AG09319 (cell line): ENCODE measurements at regions not wholly inside any gene's neighbourhood (a gene's known extent, or its start where the extent isn't known, plus 50 kb on each side); places are given as distances from the start of the nearest gene placed in this dataset.
A peak's percentile ranks its signal among the peaks of the same experiment; 100 is the strongest.

Experiments used
- DNase-seq: peaks from one replicate; pipeline ENCODE4 v3.0.0-alpha.2; 2010; ENCODE audit warnings: low read depth; ENCODE audit errors: extremely low read depth
- TF ChIP-seq, protein P1 (sequence below): IDR thresholded peaks from 2 replicates; pipeline ENCODE4 v1.5.1; 2011; ENCODE audit warnings: low read depth, mild to moderate bottlenecking, inconsistent platforms, low read length, moderate library complexity

DNA sequence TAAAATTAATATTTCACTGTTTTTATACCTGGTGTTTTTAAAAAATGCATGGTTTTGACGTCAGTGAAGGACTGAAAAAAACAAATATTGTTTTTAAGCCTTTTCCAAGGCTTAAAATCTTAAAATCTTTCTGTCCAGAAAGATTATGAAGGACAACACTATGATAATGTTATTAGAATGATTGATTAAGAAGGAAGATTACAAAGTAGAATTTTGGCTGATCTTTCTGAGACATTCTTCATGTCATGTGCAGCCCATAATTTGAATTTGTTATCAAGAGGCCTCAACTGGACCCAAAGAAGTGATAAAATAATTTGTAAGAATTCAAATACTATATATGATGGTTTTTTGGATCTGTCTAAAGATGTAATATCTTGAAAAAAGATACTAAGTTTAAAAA, 584.4 kb upstream of the CXADR start:
- TF ChIP-seq, protein P1, sequence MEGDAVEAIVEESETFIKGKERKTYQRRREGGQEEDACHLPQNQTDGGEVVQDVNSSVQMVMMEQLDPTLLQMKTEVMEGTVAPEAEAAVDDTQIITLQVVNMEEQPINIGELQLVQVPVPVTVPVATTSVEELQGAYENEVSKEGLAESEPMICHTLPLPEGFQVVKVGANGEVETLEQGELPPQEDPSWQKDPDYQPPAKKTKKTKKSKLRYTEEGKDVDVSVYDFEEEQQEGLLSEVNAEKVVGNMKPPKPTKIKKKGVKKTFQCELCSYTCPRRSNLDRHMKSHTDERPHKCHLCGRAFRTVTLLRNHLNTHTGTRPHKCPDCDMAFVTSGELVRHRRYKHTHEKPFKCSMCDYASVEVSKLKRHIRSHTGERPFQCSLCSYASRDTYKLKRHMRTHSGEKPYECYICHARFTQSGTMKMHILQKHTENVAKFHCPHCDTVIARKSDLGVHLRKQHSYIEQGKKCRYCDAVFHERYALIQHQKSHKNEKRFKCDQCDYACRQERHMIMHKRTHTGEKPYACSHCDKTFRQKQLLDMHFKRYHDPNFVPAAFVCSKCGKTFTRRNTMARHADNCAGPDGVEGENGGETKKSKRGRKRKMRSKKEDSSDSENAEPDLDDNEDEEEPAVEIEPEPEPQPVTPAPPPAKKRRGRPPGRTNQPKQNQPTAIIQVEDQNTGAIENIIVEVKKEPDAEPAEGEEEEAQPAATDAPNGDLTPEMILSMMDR = no peak
- no peak for DNase-seq

DNA sequence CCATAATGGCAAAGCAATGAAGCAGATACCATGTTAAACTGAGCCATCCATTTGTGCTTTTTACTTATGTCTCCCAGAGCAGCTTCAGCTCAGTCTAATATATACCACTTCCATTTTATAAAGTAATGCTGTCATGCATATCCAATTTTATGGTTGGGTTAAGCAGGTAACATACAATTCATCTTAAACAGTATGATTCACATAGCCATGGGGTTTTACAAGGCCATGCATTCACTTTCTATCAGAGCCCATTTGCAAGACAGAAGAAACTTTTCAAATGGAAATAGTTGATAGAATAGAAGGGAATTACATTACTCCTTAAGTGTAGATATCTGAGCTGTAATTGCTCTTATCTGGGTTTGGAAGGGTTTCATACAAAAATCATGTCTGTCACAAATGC, 580.5 kb upstream of the CXADR start:
- no peak for DNase-seq
- TF ChIP-seq, protein P1 = no peak

DNA sequence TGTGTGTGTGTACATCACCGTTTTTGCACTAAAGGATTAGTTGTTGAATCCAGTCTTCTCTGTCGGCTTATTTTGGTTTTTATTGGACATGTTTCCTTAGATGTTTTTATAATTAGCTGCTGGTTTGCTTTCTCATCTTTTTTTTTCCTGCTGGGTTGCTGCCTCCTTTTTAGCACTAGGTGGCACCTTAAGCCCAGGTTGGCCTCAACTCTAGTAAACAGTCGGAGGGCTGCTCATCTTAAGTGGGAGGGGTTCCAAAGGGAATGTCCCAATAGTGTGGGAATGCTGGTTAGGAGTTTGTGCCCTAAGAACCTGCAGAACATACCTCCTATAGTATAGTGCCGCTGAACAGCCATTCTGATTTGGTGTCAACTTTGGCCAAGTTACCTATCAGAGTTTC, 570.1 kb upstream of the CXADR start:
- TF ChIP-seq, protein P1 = peak; percentile 42
- no peak for DNase-seq

DNA sequence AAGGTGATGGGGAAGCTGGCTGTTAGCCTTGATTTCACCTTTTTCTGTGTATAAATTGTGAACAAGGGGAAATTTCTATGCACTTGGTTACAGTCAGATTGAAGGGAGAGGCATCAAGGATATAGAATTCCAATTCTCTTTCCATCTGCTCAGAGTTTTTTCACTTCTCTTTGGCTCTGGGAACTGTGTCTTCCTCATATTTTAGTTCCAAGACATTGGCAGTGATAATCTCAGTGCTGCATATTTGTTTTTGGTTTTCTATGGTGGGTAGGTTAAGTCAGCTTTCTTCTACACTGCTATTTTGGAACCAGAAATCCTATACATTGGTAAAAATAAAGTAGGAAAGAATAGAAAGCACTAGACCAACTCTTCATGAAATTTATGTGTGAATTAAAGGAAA, 569.6 kb upstream of the CXADR start:
- no peak for DNase-seq
- TF ChIP-seq, protein P1 = no peak

DNA sequence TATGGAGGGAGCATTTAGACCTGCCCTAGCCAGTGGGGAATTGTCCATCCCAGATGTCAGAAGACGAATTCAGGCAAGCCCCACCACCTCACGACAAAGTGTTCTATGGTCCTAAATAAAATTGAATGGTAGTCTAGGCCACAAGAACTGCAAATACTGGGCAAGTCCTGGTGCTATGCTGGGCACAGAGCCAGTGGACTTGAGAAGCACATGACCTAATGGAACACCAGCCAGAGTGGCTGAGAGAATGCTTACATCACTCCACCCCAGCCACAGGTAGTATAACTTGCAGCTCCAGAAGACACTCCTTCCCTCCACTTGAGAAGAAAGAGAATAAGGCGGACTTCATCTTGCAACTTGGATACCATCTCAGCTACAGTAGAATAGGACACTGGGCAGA, 567.3 kb upstream of the CXADR start:
- no peak for DNase-seq
- TF ChIP-seq, protein P1 = no peak

DNA sequence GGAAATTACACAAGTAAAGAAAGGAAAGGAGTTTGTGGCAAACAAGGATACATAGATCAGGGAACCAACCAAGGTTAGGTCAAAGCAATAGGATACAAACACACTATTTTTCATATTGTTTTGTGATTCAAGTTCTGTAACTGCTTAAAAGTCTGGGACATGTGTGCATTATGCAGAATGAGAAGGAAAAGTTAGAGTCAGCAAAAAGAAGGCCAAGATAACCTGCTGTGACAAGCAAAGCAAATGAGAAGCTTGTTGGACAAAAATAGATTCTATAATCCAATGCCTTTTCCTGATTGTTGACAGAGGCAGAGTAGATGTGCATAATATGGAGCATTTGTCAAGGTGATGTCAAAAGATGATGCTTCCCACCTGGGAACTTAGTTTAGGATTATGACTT, 556.0 kb upstream of the CXADR start:
- TF ChIP-seq, protein P1 = no peak
- no peak for DNase-seq

DNA sequence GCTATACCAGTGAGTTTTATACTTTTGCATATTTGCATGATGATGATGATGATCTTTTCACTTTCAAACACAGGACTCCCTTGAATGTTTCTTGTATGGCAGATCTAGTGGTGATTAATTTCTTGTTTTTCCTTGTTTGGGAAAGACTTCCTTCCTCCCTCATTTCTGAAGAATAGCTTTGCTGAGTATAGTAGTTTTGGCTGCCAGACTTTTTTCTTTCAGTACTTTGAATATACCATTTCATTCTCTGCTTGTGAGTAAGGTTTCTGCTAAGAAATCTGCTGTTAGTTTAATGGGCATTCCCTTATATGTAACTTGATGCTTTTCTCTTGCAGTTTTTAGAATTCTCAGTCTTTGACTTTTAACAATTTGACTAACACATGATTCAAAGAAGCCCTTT, 547.4 kb upstream of the CXADR start:
- TF ChIP-seq, protein P1 = no peak

More for the DNA sequence above, 547.4 kb upstream of the CXADR start:
- no peak for DNase-seq
